CD4-positive, CD25-positive, alpha-beta regulatory T cell (primary cell): ENCODE measurements at regions not wholly inside any gene's neighbourhood (a gene's known extent, or its start where the extent isn't known, plus 50 kb on each side); places are given as distances from the start of the nearest gene placed in this dataset.

Source experiments
- ATAC-seq, 2 donors: fragments of 150-1000 bp; cut with Tn5 transposase; one replicate each; pipeline ENCODE4 v1.10.0; 2021; ENCODE audit warnings: low read depth in 2 of 2, moderate number of reproducible peaks in 2 of 2, moderate library complexity in 1 of 2
- DNase-seq, 3 donors: peaks; one replicate each; pipeline versions ENCODE4 v3.0.0 to v3.0.0-alpha.2; 2012 to 2022; ENCODE audit warnings: mixed read lengths in 1 of 3
- H3K27ac ChIP-seq: one replicate; pipeline ENCODE4 v1.7.0; 2013; ENCODE audit warnings: mild to moderate bottlenecking, low read length; ENCODE audit not compliant: insufficient read depth, poor library complexity, severe bottlenecking
- H3K27me3 ChIP-seq: one replicate; pipeline ENCODE4 v1.7.0; 2013; ENCODE audit warnings: low read length; ENCODE audit not compliant: control insufficient read depth, insufficient read depth
- H3K36me3 ChIP-seq: one replicate; pipeline ENCODE4 v1.7.0; 2013; ENCODE audit warnings: mild to moderate bottlenecking, low read length, moderate library complexity; ENCODE audit not compliant: control insufficient read depth, insufficient read depth
- H3K4me1 ChIP-seq: 2 replicates; pipeline ENCODE4 v1.7.0; 2013; ENCODE audit warnings: mild to moderate bottlenecking, low read length; ENCODE audit not compliant: insufficient read depth, control insufficient read depth, poor library complexity, severe bottlenecking
- H3K4me3 ChIP-seq: one replicate; pipeline ENCODE4 v1.7.0; 2013; ENCODE audit warnings: low read depth, mild to moderate bottlenecking, low read length, moderate library complexity
- H3K9me3 ChIP-seq, 2 experiments: 1 replicate in 1 of 2; 2 replicates in 1 of 2; pipeline ENCODE4 v1.7.0; 2013; ENCODE audit warnings: low read length in 2 of 2, mild to moderate bottlenecking in 1 of 2, moderate library complexity in 1 of 2; ENCODE audit not compliant: control insufficient read depth in 2 of 2
- H3K27ac Mint-ChIP-seq, 3 donors: one replicate each; pipeline ENCODE4 v1.8.0; 2020 to 2022; ENCODE audit warnings: mild to moderate bottlenecking in 3 of 3, mixed read lengths in 3 of 3, moderate library complexity in 2 of 3
- H3K27me3 Mint-ChIP-seq: one replicate; pipeline ENCODE4 v1.8.0; 2022; ENCODE audit warnings: mild to moderate bottlenecking, mixed read lengths
- H3K36me3 Mint-ChIP-seq: one replicate; pipeline ENCODE4 v1.8.0; 2020; ENCODE audit warnings: mixed read lengths
- H3K4me1 Mint-ChIP-seq, 4 donors: one replicate each; pipeline ENCODE4 v1.8.0; 2020 to 2022; ENCODE audit warnings: mixed read lengths in 4 of 4, mild to moderate bottlenecking in 1 of 4
- H3K4me3 Mint-ChIP-seq, 4 donors: one replicate each; pipeline ENCODE4 v1.8.0; 2020 to 2022; ENCODE audit warnings: mild to moderate bottlenecking in 4 of 4, mixed read lengths in 4 of 4, moderate library complexity in 3 of 4
- H3K9me3 Mint-ChIP-seq, 7 donors: one replicate each; pipeline ENCODE4 v1.8.0; 2020 to 2022; ENCODE audit warnings: mixed read lengths in 7 of 7, mild to moderate bottlenecking in 3 of 7, moderate library complexity in 2 of 7

DNA sequence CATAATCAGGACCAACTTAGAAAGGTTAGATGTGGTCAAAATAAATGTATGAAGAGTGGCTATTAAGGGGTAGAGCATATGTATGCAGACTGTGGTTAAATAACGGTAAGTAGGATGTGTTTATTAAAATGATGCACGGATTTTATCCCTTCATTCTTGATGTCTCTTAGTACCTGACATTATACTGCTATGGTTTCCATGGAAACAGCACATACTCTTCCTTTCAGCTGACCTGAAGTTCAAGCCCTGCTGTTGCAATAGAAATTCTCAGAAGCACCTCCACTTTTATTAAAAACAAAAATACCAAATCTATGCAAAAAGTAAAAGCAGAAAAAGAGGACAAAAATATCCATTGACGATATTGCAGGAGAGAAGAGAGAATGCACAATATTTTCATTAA, 381.4 kb downstream of the RWDD3 start:
- H3K36me3 ChIP-seq: no peaks in the 10 kb centered on the region
- no peak overlapping the region for H3K4me3 ChIP-seq
- Mint-ChIP-seq H3K9me3 (peaks cover 0 to 7% (median 2%) of the 10 kb centered on the region in 7 donors), H3K4me3 (no peak overlapping the region), H3K27ac (no peak overlapping the region), H3K36me3 (no peaks in the 10 kb centered on the region), H3K27me3 (no peaks in the 10 kb centered on the region), H3K4me1 (no peaks in the 10 kb centered on the region)
- no peaks in the 10 kb centered on the region for H3K9me3 ChIP-seq
- no peaks in the 10 kb centered on the region for H3K4me1 ChIP-seq
- ATAC-seq (no peak), DNase-seq (no peak)
- no peak overlapping the region for H3K27ac ChIP-seq
- H3K27me3 ChIP-seq: no peaks in the 10 kb centered on the region

DNA sequence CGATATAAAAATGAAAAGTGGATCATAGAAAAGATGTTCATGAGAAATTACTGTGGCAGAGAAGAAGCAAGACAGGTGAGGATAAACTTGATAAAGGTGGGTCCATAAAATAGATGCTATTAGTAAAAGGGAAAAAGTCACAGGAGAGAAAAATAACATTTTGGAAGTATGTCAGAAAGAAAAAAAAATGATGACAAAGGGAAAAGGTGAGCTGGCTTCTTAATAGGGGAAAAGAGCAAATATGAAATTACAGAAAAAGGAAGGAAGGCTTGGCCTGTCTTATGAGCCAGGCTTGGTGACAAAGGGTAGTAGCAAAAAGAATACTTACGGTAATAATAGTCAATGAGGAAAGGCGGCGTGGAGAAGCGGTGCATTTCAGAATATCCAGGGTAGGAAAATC, 386.1 kb downstream of the RWDD3 start:
- Mint-ChIP-seq H3K9me3 (peaks cover 0 to 7% (median 5%) of the 10 kb centered on the region in 7 donors), H3K4me3 (no peak overlapping the region), H3K4me1 (no peaks in the 10 kb centered on the region), H3K27me3 (no peaks in the 10 kb centered on the region), H3K27ac (no peak overlapping the region), H3K36me3 (no peaks in the 10 kb centered on the region)
- Histone ChIP-seq H3K4me3 (no peak overlapping the region), H3K4me1 (no peaks in the 10 kb centered on the region), H3K36me3 (no peaks in the 10 kb centered on the region), H3K9me3 (no peaks in the 10 kb centered on the region), H3K27me3 (no peaks in the 10 kb centered on the region), H3K27ac (no peak overlapping the region)
- DNase-seq (no peak), ATAC-seq (no peak)

DNA sequence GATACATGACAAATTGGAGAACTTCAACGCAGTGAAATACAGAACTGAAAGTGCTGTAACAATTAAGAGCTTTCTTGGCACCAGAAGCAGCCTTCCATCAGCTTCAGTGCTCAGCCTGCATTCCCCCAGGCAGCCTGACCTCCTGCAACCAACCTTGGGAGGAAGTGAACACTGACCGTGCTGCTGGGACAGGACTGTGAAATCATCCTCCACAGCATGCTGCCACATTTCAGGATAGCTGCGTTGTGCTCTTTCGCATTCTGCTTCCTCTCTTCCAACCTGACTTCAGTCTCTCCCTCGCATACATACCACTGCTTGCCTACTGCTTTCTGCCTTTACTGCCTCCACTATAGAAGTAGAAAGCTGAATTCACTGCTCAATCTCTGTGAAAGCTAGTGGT, 388.6 kb downstream of the RWDD3 start:
- no peak overlapping the region for H3K4me3 Mint-ChIP-seq
- H3K36me3 ChIP-seq: no peaks in the 10 kb centered on the region
- H3K9me3 ChIP-seq: peaks cover 0 to 3% of the 10 kb centered on the region in 2 experiments
- H3K4me3 ChIP-seq: no peak overlapping the region
- H3K27ac Mint-ChIP-seq: no peak overlapping the region
- H3K27ac ChIP-seq: no peak overlapping the region
- H3K4me1 ChIP-seq: no peaks in the 10 kb centered on the region
- H3K4me1 Mint-ChIP-seq: no peaks in the 10 kb centered on the region
- no peaks in the 10 kb centered on the region for H3K27me3 Mint-ChIP-seq
- H3K27me3 ChIP-seq: no peaks in the 10 kb centered on the region
- ATAC-seq (no peak), DNase-seq (no peak)
- H3K9me3 Mint-ChIP-seq: peaks cover 0 to 13% (median 5%) of the 10 kb centered on the region in 7 donors
- H3K36me3 Mint-ChIP-seq: no peaks in the 10 kb centered on the region

DNA sequence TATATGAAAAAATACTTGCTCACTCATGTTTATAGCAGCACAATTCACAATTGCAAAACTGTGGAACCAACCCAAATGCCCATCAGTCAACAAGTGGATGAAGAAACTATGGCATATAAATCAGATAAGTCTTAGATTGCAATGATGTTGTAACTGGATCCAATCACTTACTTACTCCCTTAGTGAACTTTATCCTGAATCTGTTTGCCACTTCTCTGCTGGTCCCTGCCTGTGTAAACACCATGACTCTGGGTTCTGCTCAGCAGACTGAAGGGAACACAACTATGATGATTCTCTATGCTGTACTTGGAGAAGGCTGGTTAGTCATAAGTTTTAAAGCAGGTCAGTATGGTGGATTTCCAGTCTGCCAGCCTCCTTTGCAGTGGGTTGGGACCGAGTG, 391.2 kb downstream of the RWDD3 start:
- Mint-ChIP-seq H3K27ac (no peak overlapping the region), H3K4me1 (no peaks in the 10 kb centered on the region), H3K36me3 (no peaks in the 10 kb centered on the region), H3K27me3 (no peaks in the 10 kb centered on the region), H3K9me3 (peaks cover under 1 to 18% (median 5%) of the 10 kb centered on the region in 7 donors), H3K4me3 (no peak overlapping the region)
- Histone ChIP-seq H3K4me3 (no peak overlapping the region), H3K4me1 (no peaks in the 10 kb centered on the region), H3K27ac (no peak overlapping the region), H3K9me3 (peaks cover 0 to 3% of the 10 kb centered on the region in 2 experiments), H3K36me3 (no peaks in the 10 kb centered on the region), H3K27me3 (no peaks in the 10 kb centered on the region)
- ATAC-seq (no peak), DNase-seq (no peak)

DNA sequence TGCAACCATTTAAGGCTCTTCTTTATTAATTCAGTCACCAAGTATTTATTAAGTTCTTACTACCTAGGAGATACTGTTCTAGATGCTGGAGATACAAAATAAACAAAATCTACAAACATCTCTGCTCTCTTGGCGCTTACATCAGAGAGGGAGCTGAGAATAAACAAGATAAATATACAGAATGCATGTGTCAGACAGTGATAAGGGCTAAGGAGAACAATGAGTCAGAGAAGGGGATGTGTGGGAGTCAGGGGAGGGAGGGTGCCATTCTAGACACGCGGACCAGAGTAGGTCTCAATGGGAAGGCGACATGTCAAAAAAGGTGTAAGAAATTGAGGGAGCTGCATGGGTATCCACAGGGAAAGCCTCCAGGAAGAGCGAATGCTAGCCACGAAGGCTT, 393.2 kb downstream of the RWDD3 start:
- DNase-seq (no peak), ATAC-seq (no peak)
- Histone ChIP-seq H3K27me3 (no peaks in the 10 kb centered on the region), H3K4me3 (no peak overlapping the region), H3K9me3 (peaks cover 0 to 3% of the 10 kb centered on the region in 2 experiments), H3K27ac (no peak overlapping the region), H3K4me1 (no peaks in the 10 kb centered on the region), H3K36me3 (no peaks in the 10 kb centered on the region)
- H3K27ac Mint-ChIP-seq: no peak overlapping the region
- no peak overlapping the region for H3K4me3 Mint-ChIP-seq
- peaks cover 0 to 18% (median 3%) of the 10 kb centered on the region in 7 donors for H3K9me3 Mint-ChIP-seq
- H3K36me3 Mint-ChIP-seq: no peaks in the 10 kb centered on the region
- no peaks in the 10 kb centered on the region for H3K27me3 Mint-ChIP-seq
- H3K4me1 Mint-ChIP-seq: no peaks in the 10 kb centered on the region

DNA sequence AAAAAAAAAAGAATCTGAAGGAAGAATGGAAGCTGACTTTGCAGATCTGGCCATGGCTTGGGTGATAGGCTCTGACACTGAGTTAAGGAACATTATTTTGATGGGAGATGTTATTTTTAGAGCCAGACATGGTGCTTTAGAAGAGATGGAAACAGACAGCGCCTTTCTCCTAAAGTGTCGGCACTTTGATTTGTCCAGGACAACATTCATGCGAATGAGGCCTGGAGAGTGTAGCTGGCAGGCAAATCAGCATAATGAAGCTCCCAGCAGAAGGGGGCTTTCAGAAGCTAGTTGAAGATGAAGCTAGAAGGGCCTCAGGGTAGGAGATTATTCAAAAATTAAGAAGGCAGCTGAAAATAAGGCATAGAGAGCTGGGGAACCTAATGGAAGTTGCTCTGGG, 397.7 kb downstream of the RWDD3 start:
- Histone ChIP-seq H3K36me3 (no peaks in the 10 kb centered on the region), H3K4me3 (no peak overlapping the region), H3K4me1 (no peaks in the 10 kb centered on the region), H3K27me3 (no peaks in the 10 kb centered on the region), H3K27ac (no peak overlapping the region), H3K9me3 (peaks cover 0 to 3% of the 10 kb centered on the region in 2 experiments)
- no peak overlapping the region for H3K27ac Mint-ChIP-seq
- H3K9me3 Mint-ChIP-seq: peaks cover 0 to 18% (median 3%) of the 10 kb centered on the region in 7 donors
- no peaks in the 10 kb centered on the region for H3K27me3 Mint-ChIP-seq
- H3K4me1 Mint-ChIP-seq: no peaks in the 10 kb centered on the region
- no peak for ATAC-seq
- H3K4me3 Mint-ChIP-seq: no peak overlapping the region
- no peak for DNase-seq
- H3K36me3 Mint-ChIP-seq: no peaks in the 10 kb centered on the region

DNA sequence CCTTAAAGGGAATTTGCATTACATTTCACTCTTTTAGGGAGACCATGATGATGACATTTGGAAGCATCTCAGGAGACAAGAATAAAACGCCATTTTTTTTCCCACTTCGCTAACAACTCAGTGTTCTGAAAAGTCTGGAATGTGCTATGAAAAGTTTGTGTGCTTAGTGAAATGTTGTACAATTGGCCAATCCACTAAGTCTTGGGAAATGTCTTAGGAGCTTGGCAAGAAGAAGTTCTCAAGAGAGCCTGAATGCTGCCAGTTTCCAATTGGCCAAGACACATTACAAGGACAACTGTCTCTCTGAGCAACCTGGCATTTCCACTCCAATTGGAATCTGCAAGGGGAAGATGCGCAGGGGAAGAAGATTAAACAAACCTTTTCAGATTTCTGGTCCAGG, 401.8 kb downstream of the RWDD3 start:
- Histone ChIP-seq H3K27ac (no peak overlapping the region), H3K27me3 (no peaks in the 10 kb centered on the region), H3K4me1 (no peaks in the 10 kb centered on the region), H3K36me3 (no peaks in the 10 kb centered on the region), H3K4me3 (no peak overlapping the region), H3K9me3 (no peaks in the 10 kb centered on the region)
- H3K9me3 Mint-ChIP-seq: peaks cover 0 to 4% (median 0%) of the 10 kb centered on the region in 7 donors
- H3K27ac Mint-ChIP-seq: peak overlapping the region in 1 of 3 donors; percentile 54
- ATAC-seq: no peak
- no peaks in the 10 kb centered on the region for H3K4me1 Mint-ChIP-seq
- no peak overlapping the region for H3K4me3 Mint-ChIP-seq
- no peaks in the 10 kb centered on the region for H3K27me3 Mint-ChIP-seq
- no peaks in the 10 kb centered on the region for H3K36me3 Mint-ChIP-seq
- no peak for DNase-seq

DNA sequence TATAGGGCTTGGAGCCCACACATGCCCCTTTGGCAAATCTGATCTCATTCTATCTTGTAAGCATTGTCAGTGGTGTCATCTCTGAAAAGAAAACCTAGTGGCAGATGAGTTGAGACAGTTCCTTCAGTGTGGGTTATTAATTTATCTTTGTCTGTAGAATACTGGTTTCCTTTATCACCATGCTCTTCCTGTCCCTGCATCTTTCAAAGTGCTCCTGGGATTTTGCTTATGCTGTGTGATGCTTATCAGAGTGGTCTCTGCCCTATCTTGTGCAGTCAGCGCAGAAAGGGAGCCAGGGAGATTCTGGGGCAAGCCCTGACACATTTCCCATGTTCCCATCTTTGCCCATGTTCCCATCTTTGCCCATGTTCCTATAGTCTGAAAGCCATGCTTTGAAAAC, 402.9 kb downstream of the RWDD3 start:
- H3K4me3 ChIP-seq: no peak overlapping the region
- ATAC-seq (no peak), DNase-seq (no peak)
- Mint-ChIP-seq H3K36me3 (no peaks in the 10 kb centered on the region), H3K9me3 (peaks cover 0 to 4% (median 0%) of the 10 kb centered on the region in 7 donors), H3K27ac (no peak overlapping the region), H3K4me3 (no peak overlapping the region), H3K4me1 (no peaks in the 10 kb centered on the region), H3K27me3 (no peaks in the 10 kb centered on the region)
- no peaks in the 10 kb centered on the region for H3K36me3 ChIP-seq
- H3K27me3 ChIP-seq: no peaks in the 10 kb centered on the region
- H3K4me1 ChIP-seq: no peaks in the 10 kb centered on the region
- no peaks in the 10 kb centered on the region for H3K9me3 ChIP-seq
- no peak overlapping the region for H3K27ac ChIP-seq
